HG02943 (cell line): ENCODE measurements at regions not wholly inside any gene's neighbourhood (a gene's known extent, or its start where the extent isn't known, plus 50 kb on each side); places are given as distances from the start of the nearest gene placed in this dataset.

Experiments
- ATAC-seq: cut with Tn5 transposase; IDR thresholded peaks from one replicate; pipeline ENCODE4 v1.9.1; 2021; ENCODE audit warnings: mild to moderate bottlenecking, low read depth, moderate library complexity; ENCODE audit not compliant: unreplicated experiment

GRCh38 chr7:156090988-156091387, 278.7 kb upstream of the SHH start:
- no peak for ATAC-seq

GRCh38 chr7:156089222-156089621, 277.0 kb upstream of the SHH start:
- ATAC-seq = no peak

- no peak for ATAC-seq
These were observed 275.9 kb upstream of the SHH start for GRCh38 chr7:156088115-156088514.

- no peak for ATAC-seq
These were observed 270.1 kb upstream of the SHH start for GRCh38 chr7:156082048-156083040.

- ATAC-seq = no peak
These were observed 268.3 kb upstream of the SHH start for GRCh38 chr7:156080596-156080995.

- no peak for ATAC-seq
These were observed 267.8 kb upstream of the SHH start for GRCh38 chr7:156080046-156080445.

- ATAC-seq = no peak
These were observed 266.9 kb upstream of the SHH start for GRCh38 chr7:156079156-156079555.

GRCh38 chr7:156074982-156075615, 262.8 kb upstream of the SHH start:
- ATAC-seq = no peak

GRCh38 chr7:156074084-156074483, 261.8 kb upstream of the SHH start:
- ATAC-seq = no peak

- no peak for ATAC-seq
These were observed 261.2 kb upstream of the SHH start for GRCh38 chr7:156073366-156074052.

GRCh38 chr7:156071612-156072011, 259.3 kb upstream of the SHH start:
- no peak for ATAC-seq

- ATAC-seq = no peak
These were observed 257.6 kb upstream of the SHH start for GRCh38 chr7:156069891-156070290.

- ATAC-seq = no peak
These were observed 254.9 kb upstream of the SHH start for GRCh38 chr7:156067156-156067555.

- no peak for ATAC-seq
These were observed 253.1 kb upstream of the SHH start for GRCh38 chr7:156065400-156065799.

GRCh38 chr7:156064971-156065386, 252.7 kb upstream of the SHH start:
- no peak for ATAC-seq

GRCh38 chr7:156063241-156063810, 251.1 kb upstream of the SHH start:
- no peak for ATAC-seq

- no peak for ATAC-seq
These were observed 250.0 kb upstream of the SHH start for GRCh38 chr7:156062286-156062685.

- no peak for ATAC-seq
These were observed 249.5 kb upstream of the SHH start for GRCh38 chr7:156061689-156062255.

- no peak for ATAC-seq
These were observed 248.7 kb upstream of the SHH start for GRCh38 chr7:156060925-156061324.

GRCh38 chr7:156059369-156059768, 247.1 kb upstream of the SHH start:
- no peak for ATAC-seq
